Chondrocyte (in vitro differentiated cells): ENCODE measurements at regions not wholly inside any gene's neighbourhood (a gene's known extent, or its start where the extent isn't known, plus 50 kb on each side); places are given as distances from the start of the nearest gene placed in this dataset.

Experiments
- DNase-seq: peaks from one replicate; pipeline ENCODE4 v3.0.0; 2021; ENCODE audit warnings: mixed read lengths, low spot score
- H3K27ac Mint-ChIP-seq: one replicate; pipeline ENCODE4 v1.8.0; 2021; ENCODE audit warnings: mild to moderate bottlenecking, moderate library complexity, mixed read lengths; ENCODE audit not compliant: unreplicated experiment
- H3K27me3 Mint-ChIP-seq: 2 replicates; pipeline ENCODE4 v1.8.0; 2021; ENCODE audit warnings: low read depth, mixed read lengths
- H3K36me3 Mint-ChIP-seq: 2 replicates; pipeline ENCODE4 v1.8.0; 2021; ENCODE audit warnings: low read depth, mixed read lengths
- H3K4me1 Mint-ChIP-seq: 2 replicates; pipeline ENCODE4 v1.8.0; 2021; ENCODE audit warnings: low read depth, mild to moderate bottlenecking, mixed read lengths
- H3K4me3 Mint-ChIP-seq: one replicate; pipeline ENCODE4 v1.8.0; 2021; ENCODE audit warnings: mild to moderate bottlenecking, moderate library complexity, mixed read lengths; ENCODE audit not compliant: unreplicated experiment
- H3K9me3 Mint-ChIP-seq: 2 replicates; pipeline ENCODE4 v1.8.0; 2021; ENCODE audit warnings: low read depth, mixed read lengths
- CTCF ChIP-seq: fragments of 200-600 bp; sonication (generic); IDR thresholded peaks from 2 replicates; pipeline ENCODE4 v1.5.0; 2021; ENCODE audit warnings: antibody characterized with exemption, mild to moderate bottlenecking, moderate library complexity

- Mint-ChIP-seq H3K4me1 (no peaks in the 10 kb centered on the region), H3K27ac (no peak overlapping the region), H3K27me3 (no peaks in the 10 kb centered on the region), H3K4me3 (no peak overlapping the region), H3K36me3 (no peaks in the 10 kb centered on the region), H3K9me3 (peaks cover 2% of the 10 kb centered on the region)
- no peak for TF ChIP-seq CTCF
- no peak for DNase-seq
Measured at GRCh38 chr2:142445023-142445422, 314.2 kb upstream of the LRP1B start.

- H3K9me3 Mint-ChIP-seq = no peaks in the 10 kb centered on the region
- no peaks in the 10 kb centered on the region for H3K36me3 Mint-ChIP-seq
- DNase-seq = no peak
- TF ChIP-seq CTCF = no peak
- H3K4me3 Mint-ChIP-seq = no peak overlapping the region
- H3K27ac Mint-ChIP-seq = no peak overlapping the region
- H3K4me1 Mint-ChIP-seq = peaks cover 17% of the 10 kb centered on the region
- no peaks in the 10 kb centered on the region for H3K27me3 Mint-ChIP-seq
Measured at GRCh38 chr2:142435847-142436246, 305.0 kb upstream of the LRP1B start.

- no peak overlapping the region for H3K27ac Mint-ChIP-seq
- peaks cover 5% of the 10 kb centered on the region for H3K9me3 Mint-ChIP-seq
- no peak for DNase-seq
- no peaks in the 10 kb centered on the region for H3K36me3 Mint-ChIP-seq
- TF ChIP-seq CTCF = no peak
- H3K27me3 Mint-ChIP-seq = no peaks in the 10 kb centered on the region
- peaks cover 10% of the 10 kb centered on the region for H3K4me1 Mint-ChIP-seq
- no peak overlapping the region for H3K4me3 Mint-ChIP-seq
Measured at GRCh38 chr2:142426064-142426463, 295.2 kb upstream of the LRP1B start.

GRCh38 chr2:142425551-142425950, 294.7 kb upstream of the LRP1B start:
- Mint-ChIP-seq H3K36me3 (no peaks in the 10 kb centered on the region), H3K27me3 (no peaks in the 10 kb centered on the region), H3K9me3 (peaks cover 5% of the 10 kb centered on the region), H3K4me3 (no peak overlapping the region), H3K27ac (no peak overlapping the region), H3K4me1 (peaks cover 10% of the 10 kb centered on the region)
- TF ChIP-seq CTCF = no peak
- no peak for DNase-seq

- no peak for DNase-seq
- no peak for TF ChIP-seq CTCF
Measured at GRCh38 chr2:142423603-142424002, 292.8 kb upstream of the LRP1B start.

More at GRCh38 chr2:142423603-142424002, 292.8 kb upstream of the LRP1B start:
- H3K36me3 Mint-ChIP-seq = no peaks in the 10 kb centered on the region
- H3K9me3 Mint-ChIP-seq = no peaks in the 10 kb centered on the region
- H3K4me1 Mint-ChIP-seq = peaks cover 10% of the 10 kb centered on the region
- H3K27me3 Mint-ChIP-seq = no peaks in the 10 kb centered on the region
- H3K4me3 Mint-ChIP-seq = no peak overlapping the region
- H3K27ac Mint-ChIP-seq = no peak overlapping the region
